LNCAP (cell line): ENCODE measurements at regions not wholly inside any gene's neighbourhood (a gene's known extent, or its start where the extent isn't known, plus 50 kb on each side); places are given as distances from the start of the nearest gene placed in this dataset.

Source experiments
- CTCF ChIP-seq: fragments of 450-650 bp; IDR thresholded peaks from 2 replicates; pipeline ENCODE4 v1.5.1; 2017; ENCODE audit warnings: mild to moderate bottlenecking

- TF ChIP-seq CTCF, result no peak
These were observed 95.5 kb upstream of the PROX1 start for GRCh38 chr1:213891989-213892902.

- TF ChIP-seq CTCF, result no peak
These were observed 89.1 kb upstream of the PROX1 start for GRCh38 chr1:213898684-213899083.

- no peak for TF ChIP-seq CTCF
These were observed 88.4 kb upstream of the PROX1 start for GRCh38 chr1:213899413-213899812.

- TF ChIP-seq CTCF, result no peak
These were observed 82.4 kb upstream of the PROX1 start for GRCh38 chr1:213905344-213905743.

- TF ChIP-seq CTCF, result no peak
These were observed 79.3 kb upstream of the PROX1 start for GRCh38 chr1:213908521-213908920.

- TF ChIP-seq CTCF, result no peak
These were observed 73.4 kb upstream of the PROX1 start for GRCh38 chr1:213914392-213914791.

- no peak for TF ChIP-seq CTCF
These were observed 66.5 kb upstream of the PROX1 start for GRCh38 chr1:213921311-213921710.

GRCh38 chr1:213921712-213922111 is 66.1 kb upstream of the PROX1 start:
- TF ChIP-seq CTCF, result no peak
